Astrocyte (in vitro differentiated cells and primary cell): ENCODE measurements at regions not wholly inside any gene's neighbourhood (a gene's known extent, or its start where the extent isn't known, plus 50 kb on each side); places are given as distances from the start of the nearest gene placed in this dataset.
"Not testable (repeated sequence)": the region's sequence is repeated elsewhere in the genome, so short reads cannot be mapped to it uniquely, and the experiment has no call there.

Source experiments
- DNase-seq: peaks from one replicate; pipeline ENCODE4 v3.0.0-alpha.2; 2010; ENCODE audit warnings: low read depth
- FAIRE-seq: peaks from 2 replicates; lab custom pipeline; 2011; peaks lifted over from hg19 to GRCh38; lab: Jason Lieb, UNC
- H2AFZ ChIP-seq: 2 replicates; pipeline ENCODE4 v1.6.0; 2012; ENCODE audit warnings: low read depth, low read length, inconsistent platforms
- H3K27ac ChIP-seq: 2 replicates; pipeline ENCODE4 v1.5.1; 2011; ENCODE audit warnings: low read depth, low read length, inconsistent platforms
- H3K27me3 ChIP-seq: 2 replicates; pipeline ENCODE4 v1.6.0; 2011; ENCODE audit warnings: low read length, inconsistent platforms; ENCODE audit not compliant: insufficient read depth
- H3K36me3 ChIP-seq: 2 replicates; pipeline ENCODE4 v1.5.1; 2011; ENCODE audit warnings: low read length, inconsistent platforms; ENCODE audit not compliant: insufficient read depth
- H3K4me1 ChIP-seq: 2 replicates; pipeline ENCODE4 v1.5.1; 2011; ENCODE audit warnings: low read length, inconsistent platforms; ENCODE audit not compliant: insufficient read depth
- H3K4me2 ChIP-seq: 2 replicates; pipeline ENCODE4 v1.6.0; 2012; ENCODE audit warnings: low read length, inconsistent platforms
- H3K4me3 ChIP-seq: 2 replicates; pipeline ENCODE4 v1.5.1; 2011; ENCODE audit warnings: low read depth, mild to moderate bottlenecking, low read length, inconsistent platforms; ENCODE audit not compliant: insufficient read depth
- H3K79me2 ChIP-seq: 2 replicates; pipeline ENCODE4 v1.6.0; 2012; ENCODE audit warnings: mild to moderate bottlenecking, low read length, inconsistent platforms; ENCODE audit not compliant: insufficient read depth
- H3K9ac ChIP-seq: 2 replicates; pipeline ENCODE4 v1.6.0; 2012; ENCODE audit warnings: mild to moderate bottlenecking, low read length, inconsistent platforms
- H3K9me3 ChIP-seq: 2 replicates; pipeline ENCODE4 v1.5.1; 2012; ENCODE audit warnings: low read depth, mild to moderate bottlenecking, low read length, inconsistent platforms; ENCODE audit not compliant: insufficient read depth
- H4K20me1 ChIP-seq: 2 replicates; pipeline ENCODE4 v1.6.0; 2012; ENCODE audit warnings: low read length, inconsistent platforms; ENCODE audit not compliant: insufficient read depth
- H3K27ac Mint-ChIP-seq: one replicate; pipeline ENCODE4 v1.8.0; 2021; ENCODE audit warnings: mild to moderate bottlenecking, mixed read lengths; ENCODE audit not compliant: unreplicated experiment
- H3K27me3 Mint-ChIP-seq: one replicate; pipeline ENCODE4 v1.8.0; 2021; ENCODE audit warnings: low read depth, mixed read lengths; ENCODE audit not compliant: unreplicated experiment
- H3K36me3 Mint-ChIP-seq: one replicate; pipeline ENCODE4 v1.8.0; 2021; ENCODE audit warnings: low read depth, mixed read lengths; ENCODE audit not compliant: unreplicated experiment
- H3K4me1 Mint-ChIP-seq: one replicate; pipeline ENCODE4 v1.8.0; 2021; ENCODE audit warnings: low read depth, mixed read lengths; ENCODE audit not compliant: unreplicated experiment
- H3K4me3 Mint-ChIP-seq: one replicate; pipeline ENCODE4 v1.8.0; 2021; ENCODE audit warnings: mild to moderate bottlenecking, moderate library complexity, mixed read lengths; ENCODE audit not compliant: unreplicated experiment
- H3K9me3 Mint-ChIP-seq: one replicate; pipeline ENCODE4 v1.8.0; 2021; ENCODE audit warnings: mild to moderate bottlenecking, mixed read lengths; ENCODE audit not compliant: unreplicated experiment
- EZH2 ChIP-seq: IDR thresholded peaks from 2 replicates; pipeline ENCODE4 v1.6.1; 2012; ENCODE audit warnings: mild to moderate bottlenecking, low read length, inconsistent platforms; ENCODE audit not compliant: insufficient read depth
- TF ChIP-seq, protein P1 (sequence below): IDR thresholded peaks from 2 replicates; pipeline ENCODE4 v1.5.1; 2011; ENCODE audit warnings: low read depth, mild to moderate bottlenecking, inconsistent platforms, low read length, moderate library complexity; ENCODE audit not compliant: insufficient read depth

DNA sequence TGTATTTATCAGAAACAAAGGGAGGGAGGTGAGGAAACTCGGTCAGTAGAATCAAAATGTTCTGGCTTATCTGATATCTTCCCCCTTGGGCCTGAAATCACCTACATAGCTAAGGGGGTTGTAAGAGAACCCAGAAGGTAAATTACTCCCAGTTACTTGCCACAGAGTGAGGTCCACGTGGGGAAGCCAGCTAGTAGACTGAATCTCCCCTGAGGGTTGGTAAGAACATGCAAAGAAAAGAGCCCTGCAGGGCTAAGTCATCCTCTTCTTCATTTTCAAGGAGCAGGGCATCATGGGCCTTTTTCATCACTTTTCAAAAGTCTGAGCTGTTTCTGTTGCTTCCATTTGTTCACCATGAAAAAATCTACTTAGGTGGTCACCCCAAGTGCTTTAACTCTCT is 115.4 kb downstream of the QRSL1 start:
- peaks cover 8% of the 10 kb centered on the region for H3K9me3 Mint-ChIP-seq
- Histone ChIP-seq H3K4me1 (no peaks in the 10 kb centered on the region), H3K4me3 (no peak overlapping the region), H3K27me3 (peaks cover 3% of the 10 kb centered on the region), H4K20me1 (no peaks in the 10 kb centered on the region), H3K4me2 (no peak overlapping the region), H2AFZ (no peak overlapping the region), H3K9me3 (no peaks in the 10 kb centered on the region), H3K9ac (no peak overlapping the region), H3K36me3 (no peaks in the 10 kb centered on the region), H3K27ac (no peak overlapping the region), H3K79me2 (no peaks in the 10 kb centered on the region)
- TF ChIP-seq, protein P1, sequence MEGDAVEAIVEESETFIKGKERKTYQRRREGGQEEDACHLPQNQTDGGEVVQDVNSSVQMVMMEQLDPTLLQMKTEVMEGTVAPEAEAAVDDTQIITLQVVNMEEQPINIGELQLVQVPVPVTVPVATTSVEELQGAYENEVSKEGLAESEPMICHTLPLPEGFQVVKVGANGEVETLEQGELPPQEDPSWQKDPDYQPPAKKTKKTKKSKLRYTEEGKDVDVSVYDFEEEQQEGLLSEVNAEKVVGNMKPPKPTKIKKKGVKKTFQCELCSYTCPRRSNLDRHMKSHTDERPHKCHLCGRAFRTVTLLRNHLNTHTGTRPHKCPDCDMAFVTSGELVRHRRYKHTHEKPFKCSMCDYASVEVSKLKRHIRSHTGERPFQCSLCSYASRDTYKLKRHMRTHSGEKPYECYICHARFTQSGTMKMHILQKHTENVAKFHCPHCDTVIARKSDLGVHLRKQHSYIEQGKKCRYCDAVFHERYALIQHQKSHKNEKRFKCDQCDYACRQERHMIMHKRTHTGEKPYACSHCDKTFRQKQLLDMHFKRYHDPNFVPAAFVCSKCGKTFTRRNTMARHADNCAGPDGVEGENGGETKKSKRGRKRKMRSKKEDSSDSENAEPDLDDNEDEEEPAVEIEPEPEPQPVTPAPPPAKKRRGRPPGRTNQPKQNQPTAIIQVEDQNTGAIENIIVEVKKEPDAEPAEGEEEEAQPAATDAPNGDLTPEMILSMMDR, result no peak
- no peak for TF ChIP-seq EZH2
- H3K4me3 Mint-ChIP-seq, result no peak overlapping the region
- DNase-seq (no peak), FAIRE-seq (no peak)
- peaks cover 17% of the 10 kb centered on the region for H3K4me1 Mint-ChIP-seq
- H3K27ac Mint-ChIP-seq, result no peak overlapping the region
- H3K27me3 Mint-ChIP-seq, result peaks cover 3% of the 10 kb centered on the region
- H3K36me3 Mint-ChIP-seq, result no peaks in the 10 kb centered on the region

DNA sequence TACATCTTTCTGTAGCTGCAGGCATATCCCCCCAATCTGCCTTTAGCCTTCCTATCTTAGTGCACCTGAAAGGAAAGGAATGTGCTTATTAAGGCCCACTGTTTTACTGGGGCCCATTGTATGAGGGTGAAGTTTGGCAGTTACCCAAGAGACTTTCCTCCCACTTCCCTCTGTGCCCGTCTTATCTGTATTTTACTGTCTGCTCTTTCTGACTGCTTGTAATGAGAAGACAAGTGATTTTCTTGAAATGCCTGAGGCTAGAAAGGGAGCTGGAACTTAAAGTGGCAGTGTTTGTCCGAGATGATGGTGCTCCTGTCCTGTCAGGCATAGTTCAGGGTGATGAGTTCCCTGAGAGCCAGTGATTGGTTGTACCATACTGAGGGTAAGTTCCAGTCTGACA is 114.7 kb downstream of the QRSL1 start:
- H3K4me2 ChIP-seq, FAIRE-seq, H4K20me1 ChIP-seq, H3K27me3 ChIP-seq, H3K9ac ChIP-seq, H3K4me3 Mint-ChIP-seq, H3K36me3 ChIP-seq, H3K4me3 ChIP-seq, H3K27me3 Mint-ChIP-seq, H3K4me1 ChIP-seq, H3K36me3 Mint-ChIP-seq, H3K27ac ChIP-seq, DNase-seq, H3K9me3 Mint-ChIP-seq, H3K79me2 ChIP-seq, H3K9me3 ChIP-seq, H2AFZ ChIP-seq, H3K27ac Mint-ChIP-seq: not testable (repeated sequence)
- peaks cover 15% of the 10 kb centered on the region for H3K4me1 Mint-ChIP-seq

DNA sequence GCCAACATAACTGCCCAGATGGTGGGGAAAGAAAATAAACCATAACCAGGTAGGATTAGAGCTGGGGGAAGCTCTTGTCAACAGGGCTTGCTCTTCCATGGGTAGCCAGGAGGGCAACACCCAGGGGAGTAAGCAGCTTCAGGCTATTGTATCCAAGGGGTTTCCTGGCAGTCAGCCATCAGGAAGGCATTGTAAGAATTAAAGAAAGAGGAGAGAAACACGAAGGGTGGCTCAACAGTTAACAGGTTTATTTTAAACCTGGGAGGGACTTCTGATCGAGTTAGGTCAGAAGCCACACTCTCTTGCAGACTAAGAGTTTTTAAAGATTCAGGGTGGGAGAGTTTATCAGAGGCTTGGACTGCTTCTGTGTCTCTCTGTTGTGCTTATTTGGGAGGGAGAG is 114.2 kb downstream of the QRSL1 start:
- TF ChIP-seq, protein P1, result no peak
- TF ChIP-seq EZH2, result no peak
- H3K4me2 ChIP-seq, result no peak overlapping the region
- Mint-ChIP-seq H3K4me1 (peaks cover 11% of the 10 kb centered on the region), H3K4me3 (no peak overlapping the region), H3K27me3 (peaks cover 3% of the 10 kb centered on the region), H3K27ac (no peak overlapping the region), H3K9me3 (peaks cover 8% of the 10 kb centered on the region), H3K36me3 (no peaks in the 10 kb centered on the region)
- no peaks in the 10 kb centered on the region for H3K36me3 ChIP-seq
- H3K4me3 ChIP-seq, result no peak overlapping the region
- H2AFZ ChIP-seq, result no peak overlapping the region
- no peaks in the 10 kb centered on the region for H4K20me1 ChIP-seq
- no peaks in the 10 kb centered on the region for H3K4me1 ChIP-seq
- no peak for DNase-seq
- H3K27me3 ChIP-seq, result peaks cover under 1% of the 10 kb centered on the region
- no peaks in the 10 kb centered on the region for H3K9me3 ChIP-seq
- FAIRE-seq, result no peak
- no peak overlapping the region for H3K27ac ChIP-seq
- no peaks in the 10 kb centered on the region for H3K79me2 ChIP-seq
- H3K9ac ChIP-seq, result no peak overlapping the region
